H4 (cell line): ENCODE measurements at regions not wholly inside any gene's neighbourhood (a gene's known extent, or its start where the extent isn't known, plus 50 kb on each side); places are given as distances from the start of the nearest gene placed in this dataset.
"Not testable (repeated sequence)": the region's sequence is repeated elsewhere in the genome, so short reads cannot be mapped to it uniquely, and the experiment has no call there.

Source experiments
- DNase-seq: peaks from one replicate; pipeline ENCODE4 v3.0.0-alpha.2; 2015; ENCODE audit warnings: low spot score

DNA sequence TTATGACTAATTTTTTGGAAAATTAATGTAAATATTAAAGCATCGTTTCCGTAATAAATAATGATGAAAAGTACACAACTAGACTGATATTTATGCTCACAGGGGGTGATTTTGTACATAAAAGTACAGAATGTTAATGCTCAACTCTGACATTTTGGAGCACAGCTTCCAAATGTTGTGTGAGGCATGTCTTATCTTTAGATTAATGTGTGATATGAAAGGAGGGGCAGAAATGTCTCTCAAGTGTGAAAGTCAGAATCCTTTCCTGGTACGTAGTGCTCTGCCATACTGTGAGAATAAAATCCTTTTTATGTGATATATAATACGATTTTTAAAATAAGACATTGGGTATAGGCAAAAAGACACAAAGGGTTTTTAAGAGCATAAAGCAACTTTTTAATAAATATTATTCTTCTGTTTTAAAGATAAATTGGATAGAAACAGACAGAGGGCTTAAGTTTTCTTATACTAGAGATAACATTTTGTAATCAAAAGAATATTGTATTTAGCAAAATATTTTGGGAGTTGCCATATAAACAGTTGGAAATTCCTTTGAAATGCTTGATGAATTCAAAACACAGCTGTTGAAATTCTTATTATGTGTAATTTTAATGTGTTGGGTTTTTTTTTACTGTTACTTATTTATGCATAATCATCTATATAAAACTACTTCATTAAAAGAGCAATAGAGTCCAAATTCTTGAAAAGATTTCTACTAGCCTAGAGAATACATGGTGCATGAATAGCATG is 389.7 kb downstream of the RAP2B start:
- DNase-seq = no peak

- no peak for DNase-seq
These were observed 391.0 kb downstream of the RAP2B start for GRCh38 chr3:153552887-153553604.

DNA sequence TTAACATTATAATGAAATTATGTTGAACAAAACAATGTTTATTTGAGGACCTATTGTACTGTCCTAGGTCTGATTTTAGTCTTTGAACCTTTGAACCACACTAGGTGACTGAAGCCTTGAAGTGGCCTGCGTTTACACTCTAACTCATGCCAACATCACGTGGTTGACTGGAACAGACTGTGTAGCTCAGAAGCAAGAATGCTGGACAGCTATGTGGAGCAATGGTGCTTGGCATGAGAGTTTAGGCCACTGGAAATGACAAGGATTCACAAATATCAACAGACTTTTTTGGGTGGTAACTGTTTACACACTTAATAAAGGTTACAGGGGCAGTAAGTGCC is 391.5 kb downstream of the RAP2B start:
- no peak for DNase-seq

DNA sequence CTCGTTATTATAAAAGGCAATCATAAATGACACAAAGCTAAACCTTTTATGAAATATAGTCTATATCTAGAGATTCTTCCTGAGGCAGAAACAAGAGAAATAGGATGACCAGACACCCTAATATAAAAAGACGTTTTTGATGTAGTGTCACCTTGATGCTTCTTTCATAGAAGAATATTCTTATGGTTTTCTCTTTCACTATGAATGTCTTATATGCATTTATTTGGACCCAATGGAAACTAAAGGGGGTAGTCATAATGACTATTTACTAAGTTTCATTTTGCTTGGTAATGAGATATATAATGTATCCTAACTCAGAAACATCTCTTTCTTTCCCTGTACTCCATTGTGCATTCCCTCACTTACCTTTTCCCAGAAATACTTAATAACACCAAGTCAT is 393.9 kb downstream of the RAP2B start:
- no peak for DNase-seq

GRCh38 chr3:153559366-153559765 is 397.3 kb downstream of the RAP2B start:
- not testable (repeated sequence) for DNase-seq

GRCh38 chr3:153567011-153567410 is 405.0 kb downstream of the RAP2B start:
- DNase-seq = no peak

- no peak for DNase-seq
These were observed 405.5 kb downstream of the RAP2B start for GRCh38 chr3:153567556-153567955.

DNA sequence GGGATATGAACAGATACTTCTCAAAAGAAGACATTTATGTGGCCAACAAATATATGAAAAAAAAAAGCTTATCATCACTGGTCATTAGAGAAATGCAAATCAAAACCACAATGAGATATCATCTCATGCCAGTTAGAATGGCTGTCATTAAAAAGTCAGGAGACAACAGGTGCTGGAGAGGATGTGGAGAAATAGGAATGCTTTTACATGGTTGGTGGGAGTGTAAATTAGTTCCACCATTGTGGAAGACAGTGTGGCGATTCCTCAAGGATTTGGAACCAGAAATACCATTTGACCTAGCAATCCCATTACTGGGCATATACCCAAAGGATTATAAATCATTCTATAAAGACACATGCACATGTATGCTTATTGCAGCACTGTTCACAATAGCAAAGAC is 408.5 kb downstream of the RAP2B start:
- not testable (repeated sequence) for DNase-seq

DNA sequence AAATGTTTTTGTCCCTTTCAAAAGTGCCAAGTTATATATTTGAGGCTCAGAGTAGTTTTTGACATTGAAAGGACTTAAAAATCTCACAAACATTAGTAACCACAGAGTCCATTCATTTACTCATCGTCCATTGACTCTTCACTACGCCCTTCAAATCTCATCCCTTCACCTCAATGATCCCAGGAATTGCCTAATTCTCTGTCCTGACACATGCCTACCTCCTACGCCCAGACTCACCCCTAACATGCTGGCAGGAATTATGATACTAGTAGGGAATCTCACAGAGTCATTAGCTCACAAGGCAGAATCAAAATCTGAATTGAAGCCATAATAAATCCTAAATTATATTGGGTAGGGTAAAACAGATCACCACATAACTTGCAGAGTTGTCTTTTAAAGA is 410.1 kb downstream of the RAP2B start:
- DNase-seq = no peak

DNA sequence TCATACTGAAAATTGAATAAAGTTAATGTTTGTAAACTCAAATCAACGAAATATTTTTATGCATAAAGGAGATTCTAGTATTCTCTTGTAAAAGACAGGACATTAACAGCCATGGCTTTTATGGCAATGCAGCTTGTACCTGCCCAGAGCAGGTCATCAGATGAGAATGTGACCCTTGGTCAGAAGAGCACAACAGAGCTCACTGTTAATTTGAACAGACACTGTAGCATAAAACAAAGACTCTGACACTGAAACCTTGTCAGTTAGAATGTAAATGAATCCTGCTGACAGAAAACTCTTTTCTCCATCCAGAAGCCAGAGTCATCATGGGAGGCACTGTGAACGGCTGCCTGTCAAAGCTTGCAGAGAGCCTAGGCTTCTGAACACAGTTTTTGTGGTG is 410.6 kb downstream of the RAP2B start:
- DNase-seq = no peak

- no peak for DNase-seq
These were observed 411.5 kb downstream of the RAP2B start for GRCh38 chr3:153573481-153573880.

- no peak for DNase-seq
These were observed 412.4 kb downstream of the RAP2B start for GRCh38 chr3:153574445-153574844.

- no peak for DNase-seq
These were observed 415.2 kb downstream of the RAP2B start for GRCh38 chr3:153577059-153577736.

GRCh38 chr3:153578046-153578445 is 416.0 kb downstream of the RAP2B start:
- no peak for DNase-seq

- no peak for DNase-seq
These were observed 428.0 kb downstream of the RAP2B start for GRCh38 chr3:153590051-153590450.

GRCh38 chr3:153591561-153592245 is 429.7 kb downstream of the RAP2B start:
- no peak for DNase-seq

DNA sequence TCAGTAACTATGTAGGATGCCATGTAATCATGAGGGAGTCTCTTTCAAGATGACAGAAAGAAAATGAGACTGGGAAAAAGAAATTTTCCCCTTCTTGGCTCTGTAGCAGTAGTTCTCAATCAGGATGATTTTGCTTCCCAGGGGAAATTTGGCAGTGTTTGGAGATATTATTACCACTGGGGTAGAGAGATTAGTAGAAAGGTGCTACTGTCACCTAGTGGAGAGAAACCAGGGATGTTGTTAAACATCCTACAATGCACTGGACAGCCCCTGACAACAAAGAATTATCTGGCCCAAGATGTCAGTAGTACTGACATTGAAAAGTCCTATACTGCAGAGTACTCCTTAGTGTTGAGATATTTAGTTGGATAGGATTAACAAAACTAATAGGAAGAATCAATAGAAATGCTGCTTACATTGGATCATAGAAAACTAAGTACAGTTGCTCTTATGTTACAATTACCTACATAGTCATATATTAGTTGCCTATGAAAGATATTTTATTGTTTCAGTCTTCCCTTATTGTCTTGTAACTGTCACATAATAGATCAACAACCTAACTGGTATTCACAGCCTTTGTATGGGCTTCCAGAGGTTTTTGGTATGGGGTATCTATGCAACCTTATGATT is 433.3 kb downstream of the RAP2B start:
- peak; percentile 61 for DNase-seq

DNA sequence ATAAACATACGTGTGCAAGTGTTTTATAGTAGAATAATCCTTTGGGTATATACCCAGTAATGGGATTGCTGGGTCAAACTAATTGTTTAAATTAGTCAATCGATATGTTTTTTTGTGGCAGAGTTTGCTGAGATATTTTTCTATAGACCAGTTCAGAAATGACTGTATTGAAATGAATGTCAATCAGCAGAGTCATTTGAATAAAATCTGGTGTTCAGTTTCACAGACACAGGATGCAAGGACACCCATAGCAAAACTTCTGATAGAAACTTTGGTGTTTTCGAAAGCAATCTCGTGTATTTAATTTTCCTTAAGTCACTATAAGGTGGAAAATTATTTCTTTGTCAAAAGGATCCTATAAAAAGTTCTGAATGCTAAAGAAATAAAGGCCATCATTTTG is 434.4 kb downstream of the RAP2B start:
- DNase-seq = no peak

- DNase-seq = peak; percentile 93
These were observed 437.7 kb downstream of the RAP2B start for GRCh38 chr3:153599685-153600084.

- no peak for DNase-seq
These were observed 438.9 kb downstream of the RAP2B start for GRCh38 chr3:153600896-153601295.

GRCh38 chr3:153601374-153601853 is 439.4 kb downstream of the RAP2B start:
- DNase-seq = no peak

GRCh38 chr3:153602801-153603200 is 440.8 kb downstream of the RAP2B start:
- no peak for DNase-seq
